NCI-H2029 (cell line): ENCODE measurements at regions not wholly inside any gene's neighbourhood (a gene's known extent, or its start where the extent isn't known, plus 50 kb on each side); places are given as distances from the start of the nearest gene placed in this dataset.
"Not testable (repeated sequence)": the region's sequence is repeated elsewhere in the genome, so short reads cannot be mapped to it uniquely, and the experiment has no call there.

ENCODE experiments used
- DNase-seq: peaks from one replicate; lab custom pipeline; 2025; lab: John Stamatoyannopoulos, UW

- DNase-seq = no peak
These were observed 175.9 kb upstream of the KITLG start for GRCh38 chr12:88756153-88756552.

- no peak for DNase-seq
These were observed 173.4 kb upstream of the KITLG start for GRCh38 chr12:88753707-88754106.

- DNase-seq = no peak
These were observed 172.8 kb upstream of the KITLG start for GRCh38 chr12:88753066-88753465.

GRCh38 chr12:88752183-88752582 lies 171.9 kb upstream of the KITLG start:
- DNase-seq = no peak

GRCh38 chr12:88750867-88751543 lies 170.7 kb upstream of the KITLG start:
- no peak for DNase-seq

GRCh38 chr12:88746386-88746785 lies 166.1 kb upstream of the KITLG start:
- DNase-seq = no peak

GRCh38 chr12:88743946-88744685 lies 163.8 kb upstream of the KITLG start:
- DNase-seq = no peak

GRCh38 chr12:88737838-88738472 lies 157.7 kb upstream of the KITLG start:
- DNase-seq = no peak

- DNase-seq = no peak
These were observed 155.8 kb upstream of the KITLG start for GRCh38 chr12:88736031-88736430.

- DNase-seq = no peak
These were observed 152.7 kb upstream of the KITLG start for GRCh38 chr12:88733008-88733407.

GRCh38 chr12:88729196-88729595 lies 148.9 kb upstream of the KITLG start:
- DNase-seq = no peak

- DNase-seq = no peak
These were observed 146.8 kb upstream of the KITLG start for GRCh38 chr12:88726806-88727720.

GRCh38 chr12:88725592-88726143 lies 145.4 kb upstream of the KITLG start:
- no peak for DNase-seq

GRCh38 chr12:88723219-88723618 lies 142.9 kb upstream of the KITLG start:
- no peak for DNase-seq

- DNase-seq = no peak
These were observed 140.7 kb upstream of the KITLG start for GRCh38 chr12:88720785-88721650.

GRCh38 chr12:88720231-88720630 lies 140.0 kb upstream of the KITLG start:
- no peak for DNase-seq

GRCh38 chr12:88717188-88717587 lies 136.9 kb upstream of the KITLG start:
- DNase-seq = no peak

GRCh38 chr12:88716240-88716639 lies 136.0 kb upstream of the KITLG start:
- DNase-seq = no peak

- no peak for DNase-seq
These were observed 135.4 kb upstream of the KITLG start for GRCh38 chr12:88715673-88716072.

GRCh38 chr12:88714263-88714882 lies 134.1 kb upstream of the KITLG start:
- not testable (repeated sequence) for DNase-seq
